GM18868 (cell line): ENCODE measurements at regions not wholly inside any gene's neighbourhood (a gene's known extent, or its start where the extent isn't known, plus 50 kb on each side); places are given as distances from the start of the nearest gene placed in this dataset.

Experiments used
- ATAC-seq: cut with Tn5 transposase; IDR thresholded peaks from one replicate; pipeline ENCODE4 v1.9.1; 2021; ENCODE audit warnings: mild to moderate bottlenecking, moderate library complexity; ENCODE audit not compliant: unreplicated experiment

- no peak for ATAC-seq
Measured at GRCh38 chr11:91966368-91966767, 258.2 kb upstream of the FAT3 start.

- ATAC-seq = no peak
Measured at GRCh38 chr11:91960770-91961169, 263.8 kb upstream of the FAT3 start.

GRCh38 chr11:91959411-91959810 lies 265.2 kb upstream of the FAT3 start:
- ATAC-seq = no peak

GRCh38 chr11:91956711-91957110 lies 267.9 kb upstream of the FAT3 start:
- no peak for ATAC-seq

- no peak for ATAC-seq
Measured at GRCh38 chr11:91955206-91955605, 269.4 kb upstream of the FAT3 start.

- ATAC-seq = no peak
Measured at GRCh38 chr11:91952056-91952455, 272.6 kb upstream of the FAT3 start.

GRCh38 chr11:91947215-91947820 lies 277.3 kb upstream of the FAT3 start:
- no peak for ATAC-seq

- ATAC-seq = no peak
Measured at GRCh38 chr11:91946397-91946951, 278.1 kb upstream of the FAT3 start.

- ATAC-seq = no peak
Measured at GRCh38 chr11:91935120-91935519, 289.5 kb upstream of the FAT3 start.

GRCh38 chr11:91932151-91932821 lies 292.3 kb upstream of the FAT3 start:
- no peak for ATAC-seq

GRCh38 chr11:91927448-91927847 lies 297.2 kb upstream of the FAT3 start:
- no peak for ATAC-seq

GRCh38 chr11:91926965-91927364 lies 297.7 kb upstream of the FAT3 start:
- ATAC-seq = no peak

GRCh38 chr11:91922846-91923245 lies 301.8 kb upstream of the FAT3 start:
- ATAC-seq = no peak

- ATAC-seq = no peak
Measured at GRCh38 chr11:91921974-91922373, 302.6 kb upstream of the FAT3 start.

GRCh38 chr11:91913407-91913806 lies 311.2 kb upstream of the FAT3 start:
- no peak for ATAC-seq

GRCh38 chr11:91912322-91912721 lies 312.3 kb upstream of the FAT3 start:
- ATAC-seq = no peak

- no peak for ATAC-seq
Measured at GRCh38 chr11:91906871-91907624, 317.6 kb upstream of the FAT3 start.

GRCh38 chr11:91904792-91905785 lies 319.5 kb upstream of the FAT3 start:
- ATAC-seq = no peak

GRCh38 chr11:91902312-91902711 lies 322.3 kb upstream of the FAT3 start:
- no peak for ATAC-seq

- no peak for ATAC-seq
Measured at GRCh38 chr11:91880660-91881059, 344.0 kb upstream of the FAT3 start.

- no peak for ATAC-seq
Measured at GRCh38 chr11:91876746-91877145, 347.9 kb upstream of the FAT3 start.
